Transverse colon (tissue), 3 donors: ENCODE measurements at regions not wholly inside any gene's neighbourhood (a gene's known extent, or its start where the extent isn't known, plus 50 kb on each side); places are given as distances from the start of the nearest gene placed in this dataset.
"Not testable (repeated sequence)": the region's sequence is repeated elsewhere in the genome, so short reads cannot be mapped to it uniquely, and the experiment has no call there.

Source experiments
- CTCF ChIP-seq, 5 experiments: fragments of 200-600 bp in 3 of 5; fragments of 450-650 bp in 2 of 5; sonication (generic) in 3 of 5; IDR thresholded peaks; 1 replicate in 2 of 5; 2 replicates in 3 of 5; pipeline ENCODE4 v1.5.1; 2016 to 2017; ENCODE audit warnings: antibody characterized with exemption in 5 of 5, inconsistent platforms in 3 of 5, mild to moderate bottlenecking in 2 of 5, moderate library complexity in 1 of 5
- EP300 ChIP-seq: sonication (generic); formaldehyde crosslinking; IDR thresholded peaks from one replicate; pipeline ENCODE4 v1.6.1; 2017; ENCODE audit warnings: antibody characterized with exemption, low read depth
- POLR2A ChIP-seq: fragments of 450-650 bp; IDR thresholded peaks from one replicate; pipeline ENCODE4 v1.6.1; 2016; ENCODE audit warnings: antibody characterized with exemption, mild to moderate bottlenecking, moderate library complexity

- TF ChIP-seq CTCF (IDR thresholded peaks at IDR 0.05); POLR2A; EP300: not testable (repeated sequence)
Observed at GRCh38 chr12:67900418-67900817, 88.8 kb upstream of the IFNG-AS1 start.
